ENCODE measurements at regions not wholly inside any gene's neighbourhood (a gene's known extent, or its start where the extent isn't known, plus 50 kb on each side); places are given as distances from the start of the nearest gene placed in this dataset.

DNA sequence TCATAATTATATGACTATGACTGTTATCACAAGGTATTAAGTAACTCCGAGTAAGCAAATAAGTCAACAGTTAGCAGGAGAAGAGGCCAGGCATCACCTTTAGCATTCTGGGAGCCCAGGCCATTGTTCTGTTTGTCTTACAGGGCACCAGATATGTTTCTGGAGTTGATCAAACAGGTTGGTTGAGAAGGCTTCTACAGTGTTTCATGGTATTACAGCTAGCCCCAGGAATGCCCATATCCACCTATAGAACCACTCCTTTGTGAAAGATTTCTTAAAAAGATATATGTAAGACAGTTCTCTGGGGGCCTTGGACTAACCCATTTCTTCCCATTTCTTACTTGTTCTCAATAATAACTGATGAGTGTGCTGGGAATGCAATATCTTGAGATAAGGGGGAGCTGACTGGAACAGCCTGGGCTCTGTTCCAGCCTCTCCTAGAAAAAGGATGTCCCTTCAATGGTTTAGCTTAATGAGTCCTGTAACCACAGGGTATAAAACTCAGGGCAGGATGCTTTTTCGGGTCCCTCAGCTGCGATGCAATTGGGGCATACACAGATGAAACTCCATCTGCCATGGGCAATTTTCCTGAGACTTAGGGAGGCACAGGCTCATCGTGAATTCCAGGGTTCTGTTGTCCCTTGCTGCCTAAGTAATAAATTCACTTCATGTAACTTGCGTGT, 286.4 kb downstream of the BAMBI start:
- peak; percentile 21 for DNase-seq (ENCODE audit: low read depth)
- TF ChIP-seq, protein P1, sequence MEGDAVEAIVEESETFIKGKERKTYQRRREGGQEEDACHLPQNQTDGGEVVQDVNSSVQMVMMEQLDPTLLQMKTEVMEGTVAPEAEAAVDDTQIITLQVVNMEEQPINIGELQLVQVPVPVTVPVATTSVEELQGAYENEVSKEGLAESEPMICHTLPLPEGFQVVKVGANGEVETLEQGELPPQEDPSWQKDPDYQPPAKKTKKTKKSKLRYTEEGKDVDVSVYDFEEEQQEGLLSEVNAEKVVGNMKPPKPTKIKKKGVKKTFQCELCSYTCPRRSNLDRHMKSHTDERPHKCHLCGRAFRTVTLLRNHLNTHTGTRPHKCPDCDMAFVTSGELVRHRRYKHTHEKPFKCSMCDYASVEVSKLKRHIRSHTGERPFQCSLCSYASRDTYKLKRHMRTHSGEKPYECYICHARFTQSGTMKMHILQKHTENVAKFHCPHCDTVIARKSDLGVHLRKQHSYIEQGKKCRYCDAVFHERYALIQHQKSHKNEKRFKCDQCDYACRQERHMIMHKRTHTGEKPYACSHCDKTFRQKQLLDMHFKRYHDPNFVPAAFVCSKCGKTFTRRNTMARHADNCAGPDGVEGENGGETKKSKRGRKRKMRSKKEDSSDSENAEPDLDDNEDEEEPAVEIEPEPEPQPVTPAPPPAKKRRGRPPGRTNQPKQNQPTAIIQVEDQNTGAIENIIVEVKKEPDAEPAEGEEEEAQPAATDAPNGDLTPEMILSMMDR (IDR thresholded peaks at IDR 0.05; ENCODE audit: control insufficient read depth, extremely low read depth, insufficient read depth), result no peak
- no peak overlapping the region for H3K4me3 ChIP-seq (ENCODE audit: low read depth, low read length)

- H3K4me3 ChIP-seq (ENCODE audit: low read depth, low read length), result no peak overlapping the region
- DNase-seq (ENCODE audit: low read depth), result no peak
- TF ChIP-seq, protein P1 (IDR thresholded peaks at IDR 0.05; ENCODE audit: control insufficient read depth, extremely low read depth, insufficient read depth), result no peak
Observed at GRCh38 chr10:28965937-28966336, 288.6 kb downstream of the BAMBI start.

- DNase-seq (ENCODE audit: low read depth), result no peak
- no peak overlapping the region for H3K4me3 ChIP-seq (ENCODE audit: low read depth, low read length)
- TF ChIP-seq, protein P1 (IDR thresholded peaks at IDR 0.05; ENCODE audit: control insufficient read depth, extremely low read depth, insufficient read depth), result no peak
Observed at GRCh38 chr10:28967031-28967430, 289.7 kb downstream of the BAMBI start.

GRCh38 chr10:28969413-28969812, 292.1 kb downstream of the BAMBI start:
- DNase-seq (ENCODE audit: low read depth), result no peak
- TF ChIP-seq, protein P1 (IDR thresholded peaks at IDR 0.05; ENCODE audit: control insufficient read depth, extremely low read depth, insufficient read depth), result no peak

DNA sequence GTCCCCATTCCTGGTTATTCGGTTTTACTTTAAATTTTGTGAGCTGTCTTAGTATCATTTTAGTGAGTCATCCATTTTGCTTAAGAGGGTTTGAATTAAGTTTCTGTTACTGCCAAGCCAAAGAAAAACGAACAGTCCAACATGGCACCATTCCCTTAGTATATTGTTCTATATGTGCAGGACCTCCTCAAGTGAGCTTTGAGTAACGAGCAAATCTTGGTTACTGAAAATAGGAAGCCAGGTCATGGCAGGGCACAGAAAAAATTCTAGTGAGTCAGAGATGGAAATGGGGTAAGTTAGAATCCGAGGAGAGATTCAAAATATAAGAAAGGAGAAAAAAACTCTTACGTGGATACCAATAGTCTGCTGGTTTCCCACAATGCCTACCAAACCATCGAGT, 292.9 kb downstream of the BAMBI start:
- no peak overlapping the region for H3K4me3 ChIP-seq (ENCODE audit: low read depth, low read length)
- TF ChIP-seq, protein P1 (IDR thresholded peaks at IDR 0.05; ENCODE audit: control insufficient read depth, extremely low read depth, insufficient read depth), result no peak
- no peak for DNase-seq (ENCODE audit: low read depth)

More at GRCh38 chr10:28969413-28969812, 292.1 kb downstream of the BAMBI start:
- no peak overlapping the region for H3K4me3 ChIP-seq (ENCODE audit: low read depth, low read length)

DNA sequence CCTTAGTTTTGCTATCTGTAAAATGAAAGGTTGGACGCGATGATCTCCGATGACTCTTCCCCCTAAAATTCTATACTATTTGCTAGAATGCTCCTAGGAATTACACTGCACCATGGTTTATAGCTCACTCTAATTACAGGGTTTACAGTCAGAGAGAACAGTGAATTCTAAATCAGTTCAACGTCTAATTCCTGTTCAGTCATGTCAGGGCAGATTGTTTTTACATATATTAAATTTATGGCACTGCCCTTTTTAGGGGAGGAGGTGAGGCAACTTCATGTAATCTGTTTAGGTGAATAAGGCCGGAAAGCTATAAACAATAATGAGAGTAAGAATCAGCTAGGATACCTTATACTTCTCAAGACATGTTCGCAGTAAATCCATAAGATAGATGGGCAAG, 293.9 kb downstream of the BAMBI start:
- TF ChIP-seq, protein P1 (IDR thresholded peaks at IDR 0.05; ENCODE audit: control insufficient read depth, extremely low read depth, insufficient read depth), result no peak
- DNase-seq (ENCODE audit: low read depth), result no peak
- no peak overlapping the region for H3K4me3 ChIP-seq (ENCODE audit: low read depth, low read length)

DNA sequence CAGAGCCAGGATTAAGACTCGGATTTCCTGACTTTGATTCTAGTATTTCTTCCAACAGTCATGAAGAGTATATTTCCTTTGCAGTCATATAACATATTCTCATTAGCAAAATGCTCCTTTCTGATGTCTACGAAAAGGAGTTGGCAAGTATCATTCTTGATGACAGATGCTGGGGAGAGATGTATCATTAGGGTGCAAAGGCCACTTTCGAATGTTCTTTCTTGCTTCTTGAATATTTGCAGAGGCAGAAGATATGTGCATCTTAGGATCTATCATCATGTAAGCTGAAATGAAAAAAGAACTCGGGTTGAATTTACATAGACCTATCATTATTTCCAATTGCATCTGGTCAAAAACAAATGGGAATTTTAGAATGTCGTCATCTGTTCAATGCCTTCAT, 294.4 kb downstream of the BAMBI start:
- TF ChIP-seq, protein P1 (IDR thresholded peaks at IDR 0.05; ENCODE audit: control insufficient read depth, extremely low read depth, insufficient read depth), result no peak
- H3K4me3 ChIP-seq (ENCODE audit: low read depth, low read length), result no peak overlapping the region
- DNase-seq (ENCODE audit: low read depth), result no peak

Measured in LNCaP clone FGC (cell line).